ENCODE measurements at regions not wholly inside any gene's neighbourhood (a gene's known extent, or its start where the extent isn't known, plus 50 kb on each side); places are given as distances from the start of the nearest gene placed in this dataset.

DNA sequence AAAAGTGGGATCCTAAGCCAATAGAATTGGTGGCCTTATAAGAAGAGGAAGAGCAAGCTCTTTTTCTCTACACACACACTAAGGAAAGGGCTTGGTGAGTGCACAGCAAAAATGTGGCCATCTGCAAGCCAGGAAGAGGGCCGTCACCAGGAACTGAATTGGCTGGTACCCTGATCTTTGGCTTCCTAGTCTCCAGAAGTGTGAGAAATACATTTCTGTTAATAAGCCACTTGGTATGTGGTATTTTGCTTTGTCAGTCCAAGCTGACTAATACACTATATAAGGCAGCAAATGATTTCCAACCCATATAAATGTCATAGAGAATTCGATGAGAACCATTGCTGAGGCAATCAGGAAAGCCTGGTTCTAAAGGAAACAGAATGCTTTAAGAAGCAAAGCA is 816.3 kb upstream of the SEMA6D start:
- intact Hi-C loops (cut with DNase I, micrococcal nuclease), result no loop called here
- peaks cover 20% of the 10 kb centered on the region for H3K9me3 Mint-ChIP-seq
- Histone ChIP-seq H3K27me3 (ENCODE audit: control insufficient read depth in 1 of 2, insufficient read depth in 2 of 2, low read length in 2 of 2) (no peaks in the 10 kb centered on the region), H3K4me3 (ENCODE audit: low read length) (no peak overlapping the region), H3K27ac (ENCODE audit: low read depth in 1 of 2, low read length in 2 of 2) (no peak overlapping the region), H3K4me1 (ENCODE audit: insufficient read depth, low read length) (no peaks in the 10 kb centered on the region), H3K36me3 (ENCODE audit: insufficient read depth, low read length) (no peaks in the 10 kb centered on the region), H3K9me3 (ENCODE audit: control insufficient read depth in 1 of 2, insufficient read depth in 1 of 2, low read length in 2 of 2) (no peaks in the 10 kb centered on the region)
- TF ChIP-seq, protein P1, sequence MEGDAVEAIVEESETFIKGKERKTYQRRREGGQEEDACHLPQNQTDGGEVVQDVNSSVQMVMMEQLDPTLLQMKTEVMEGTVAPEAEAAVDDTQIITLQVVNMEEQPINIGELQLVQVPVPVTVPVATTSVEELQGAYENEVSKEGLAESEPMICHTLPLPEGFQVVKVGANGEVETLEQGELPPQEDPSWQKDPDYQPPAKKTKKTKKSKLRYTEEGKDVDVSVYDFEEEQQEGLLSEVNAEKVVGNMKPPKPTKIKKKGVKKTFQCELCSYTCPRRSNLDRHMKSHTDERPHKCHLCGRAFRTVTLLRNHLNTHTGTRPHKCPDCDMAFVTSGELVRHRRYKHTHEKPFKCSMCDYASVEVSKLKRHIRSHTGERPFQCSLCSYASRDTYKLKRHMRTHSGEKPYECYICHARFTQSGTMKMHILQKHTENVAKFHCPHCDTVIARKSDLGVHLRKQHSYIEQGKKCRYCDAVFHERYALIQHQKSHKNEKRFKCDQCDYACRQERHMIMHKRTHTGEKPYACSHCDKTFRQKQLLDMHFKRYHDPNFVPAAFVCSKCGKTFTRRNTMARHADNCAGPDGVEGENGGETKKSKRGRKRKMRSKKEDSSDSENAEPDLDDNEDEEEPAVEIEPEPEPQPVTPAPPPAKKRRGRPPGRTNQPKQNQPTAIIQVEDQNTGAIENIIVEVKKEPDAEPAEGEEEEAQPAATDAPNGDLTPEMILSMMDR (IDR thresholded peaks at IDR 0.05), result no peak
- H3K4me3 Mint-ChIP-seq, result no peak overlapping the region
- ATAC-seq (ENCODE audit: poor library complexity) (no peak), DNase-seq (no peak)
- H3K27me3 Mint-ChIP-seq, result no peaks in the 10 kb centered on the region
- POLR2A ChIA-PET, result no interaction called here
- H3K27ac Mint-ChIP-seq, result no peak overlapping the region
- CTCF ChIA-PET, result no interaction called here
- no peaks in the 10 kb centered on the region for H3K4me1 Mint-ChIP-seq (ENCODE audit: low read depth)
- no peaks in the 10 kb centered on the region for H3K36me3 Mint-ChIP-seq (ENCODE audit: low read depth)

DNA sequence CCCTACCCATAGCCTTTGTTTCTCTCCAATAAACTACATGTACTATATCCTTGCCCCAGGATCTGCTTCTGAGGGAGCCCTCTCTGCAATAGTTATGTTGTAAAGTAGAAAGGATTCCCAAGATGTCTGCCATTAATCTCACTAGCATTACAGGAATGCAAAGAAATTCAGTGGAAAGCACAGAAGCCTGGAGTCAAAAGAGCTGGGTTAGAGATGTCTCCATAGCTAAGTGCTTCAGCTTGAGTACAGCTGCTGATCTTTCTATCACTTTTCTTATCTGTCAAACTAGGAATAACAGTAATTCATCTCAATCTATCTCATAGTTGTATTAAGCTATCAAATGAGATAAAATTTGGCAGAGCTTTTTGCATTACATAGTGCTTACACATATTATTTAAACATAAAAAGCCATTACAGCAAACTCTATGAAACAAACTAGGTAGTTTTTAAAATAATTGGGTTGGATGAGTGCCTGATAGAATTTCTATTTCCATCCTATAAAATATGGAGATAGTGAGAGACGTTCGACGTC is 799.5 kb upstream of the SEMA6D start:
- Mint-ChIP-seq H3K36me3 (ENCODE audit: low read depth) (no peaks in the 10 kb centered on the region), H3K4me3 (no peak overlapping the region), H3K27ac (no peak overlapping the region), H3K9me3 (peaks cover 7% of the 10 kb centered on the region), H3K4me1 (ENCODE audit: low read depth) (no peaks in the 10 kb centered on the region), H3K27me3 (no peaks in the 10 kb centered on the region)
- no peaks in the 10 kb centered on the region for H3K27me3 ChIP-seq (ENCODE audit: control insufficient read depth in 1 of 2, insufficient read depth in 2 of 2, low read length in 2 of 2)
- no peak for DNase-seq
- intact Hi-C loops (cut with DNase I, micrococcal nuclease), result no loop called here
- H3K4me3 ChIP-seq (ENCODE audit: low read length), result no peak overlapping the region
- ATAC-seq (ENCODE audit: poor library complexity), result no peak
- no peaks in the 10 kb centered on the region for H3K4me1 ChIP-seq (ENCODE audit: insufficient read depth, low read length)
- no peaks in the 10 kb centered on the region for H3K36me3 ChIP-seq (ENCODE audit: insufficient read depth, low read length)
- POLR2A ChIA-PET, result no interaction called here
- TF ChIP-seq, protein P1 (IDR thresholded peaks at IDR 0.05), result no peak
- peaks cover 0 to 9% of the 10 kb centered on the region in 2 experiments for H3K9me3 ChIP-seq (ENCODE audit: control insufficient read depth in 1 of 2, insufficient read depth in 1 of 2, low read length in 2 of 2)
- H3K27ac ChIP-seq (ENCODE audit: low read depth in 1 of 2, low read length in 2 of 2), result no peak overlapping the region
- CTCF ChIA-PET, result interaction anchor here (0.7 kb wide), 1 partner anchor 8 kb away, joined by 3 read pairs; no protein-coding TSS in a partner anchor

DNA sequence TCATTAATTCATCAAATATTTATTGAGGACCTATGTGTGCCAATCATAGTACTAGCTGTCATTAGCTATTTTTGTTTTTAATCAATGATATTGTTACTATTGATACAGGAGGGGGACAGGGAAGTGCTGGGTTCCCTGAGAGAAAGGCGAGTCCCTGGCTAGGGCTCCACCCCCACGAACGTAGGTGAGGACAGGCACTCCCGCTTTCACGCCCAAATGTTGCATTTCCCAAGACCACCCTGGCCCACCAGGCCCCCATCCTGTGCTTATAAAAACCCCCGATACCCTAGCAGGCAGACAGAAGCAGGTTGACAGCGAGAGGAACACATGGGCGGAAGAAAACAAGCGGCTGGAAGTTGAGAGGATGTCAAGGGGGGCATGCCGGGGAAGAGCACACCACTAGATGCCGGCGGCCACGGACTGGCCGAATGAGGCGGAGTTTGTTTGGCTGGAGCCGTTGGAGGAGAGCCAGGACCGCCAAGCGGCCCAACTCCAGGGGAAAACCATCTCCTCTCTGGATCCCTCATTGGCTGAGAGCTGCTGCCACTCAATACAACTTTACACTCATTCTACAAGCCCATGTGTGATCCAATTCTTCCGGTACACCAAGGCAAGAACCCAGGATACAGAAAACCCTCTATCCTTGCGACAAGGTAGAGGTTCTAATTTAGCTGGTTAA is 798.7 kb upstream of the SEMA6D start:
- DNase-seq (no peak), ATAC-seq (ENCODE audit: poor library complexity) (no peak)
- Histone ChIP-seq H3K27ac (ENCODE audit: low read depth in 1 of 2, low read length in 2 of 2) (no peak overlapping the region), H3K4me1 (ENCODE audit: insufficient read depth, low read length) (no peaks in the 10 kb centered on the region), H3K36me3 (ENCODE audit: insufficient read depth, low read length) (no peaks in the 10 kb centered on the region), H3K27me3 (ENCODE audit: control insufficient read depth in 1 of 2, insufficient read depth in 2 of 2, low read length in 2 of 2) (no peaks in the 10 kb centered on the region), H3K4me3 (ENCODE audit: low read length) (no peak overlapping the region), H3K9me3 (ENCODE audit: control insufficient read depth in 1 of 2, insufficient read depth in 1 of 2, low read length in 2 of 2) (peaks cover 0 to 9% of the 10 kb centered on the region in 2 experiments)
- Mint-ChIP-seq H3K27ac (no peak overlapping the region), H3K4me3 (no peak overlapping the region), H3K36me3 (ENCODE audit: low read depth) (no peaks in the 10 kb centered on the region), H3K4me1 (ENCODE audit: low read depth) (no peaks in the 10 kb centered on the region), H3K27me3 (no peaks in the 10 kb centered on the region), H3K9me3 (peaks cover 11% of the 10 kb centered on the region)
- ChIA-PET CTCF (no interaction called here), POLR2A (no interaction called here)
- intact Hi-C loops (cut with DNase I, micrococcal nuclease), result no loop called here
- TF ChIP-seq, protein P1 (IDR thresholded peaks at IDR 0.05), result no peak

Data from CD4-positive, alpha-beta T cell (primary cell).